ENCODE measurements at regions not wholly inside any gene's neighbourhood (a gene's known extent, or its start where the extent isn't known, plus 50 kb on each side); places are given as distances from the start of the nearest gene placed in this dataset.

GRCh38 chr10:52875336-52875735 lies 102.8 kb upstream of the MBL2 start:
- Histone ChIP-seq H3K27ac (no peak overlapping the region), H3K36me3 (no peaks in the 10 kb centered on the region), H3K4me1 (no peaks in the 10 kb centered on the region), H3K9me3 (no peaks in the 10 kb centered on the region), H3K4me3 (no peak overlapping the region), H3K27me3 (no peaks in the 10 kb centered on the region)
- TF ChIP-seq POLR2A (IDR thresholded peaks at IDR 0.05) = no peak
- TF ChIP-seq, protein P1, sequence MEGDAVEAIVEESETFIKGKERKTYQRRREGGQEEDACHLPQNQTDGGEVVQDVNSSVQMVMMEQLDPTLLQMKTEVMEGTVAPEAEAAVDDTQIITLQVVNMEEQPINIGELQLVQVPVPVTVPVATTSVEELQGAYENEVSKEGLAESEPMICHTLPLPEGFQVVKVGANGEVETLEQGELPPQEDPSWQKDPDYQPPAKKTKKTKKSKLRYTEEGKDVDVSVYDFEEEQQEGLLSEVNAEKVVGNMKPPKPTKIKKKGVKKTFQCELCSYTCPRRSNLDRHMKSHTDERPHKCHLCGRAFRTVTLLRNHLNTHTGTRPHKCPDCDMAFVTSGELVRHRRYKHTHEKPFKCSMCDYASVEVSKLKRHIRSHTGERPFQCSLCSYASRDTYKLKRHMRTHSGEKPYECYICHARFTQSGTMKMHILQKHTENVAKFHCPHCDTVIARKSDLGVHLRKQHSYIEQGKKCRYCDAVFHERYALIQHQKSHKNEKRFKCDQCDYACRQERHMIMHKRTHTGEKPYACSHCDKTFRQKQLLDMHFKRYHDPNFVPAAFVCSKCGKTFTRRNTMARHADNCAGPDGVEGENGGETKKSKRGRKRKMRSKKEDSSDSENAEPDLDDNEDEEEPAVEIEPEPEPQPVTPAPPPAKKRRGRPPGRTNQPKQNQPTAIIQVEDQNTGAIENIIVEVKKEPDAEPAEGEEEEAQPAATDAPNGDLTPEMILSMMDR (IDR thresholded peaks at IDR 0.05 in 4 of 5, conservative IDR thresholded peaks at IDR 0.05 in 1 of 5) = no peak
- intact Hi-C loops (cut with DNase I; ENCODE audit: low total_unique reads) = no loop called here
- DNase-seq (no peak), ATAC-seq (no peak)
- in situ Hi-C loops (cut with MboI; ENCODE audit: low sequenced_read_pairs in 4 of 4) = no loop called here

DNA sequence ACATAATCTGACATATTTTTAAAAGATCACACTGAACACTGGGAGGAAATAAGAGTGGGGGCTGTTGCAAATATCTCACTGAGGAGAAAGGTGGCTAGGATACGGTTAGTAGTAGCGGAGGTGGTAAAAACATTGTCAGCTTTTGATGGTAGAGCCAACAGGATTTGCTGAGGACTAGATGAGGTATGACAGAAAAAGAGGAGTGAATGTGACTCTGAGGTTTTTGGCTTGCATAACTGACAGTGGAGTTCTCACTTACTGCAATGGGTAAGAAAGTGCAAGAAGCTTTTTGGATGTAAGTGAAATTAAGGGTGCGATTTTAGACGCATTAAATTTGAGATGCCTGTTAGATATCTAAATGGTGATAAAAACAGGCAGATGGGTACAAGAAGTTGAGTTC lies 102.0 kb upstream of the MBL2 start:
- H3K9me3 ChIP-seq = no peaks in the 10 kb centered on the region
- H3K4me3 ChIP-seq = no peak overlapping the region
- H3K4me1 ChIP-seq = no peaks in the 10 kb centered on the region
- DNase-seq (no peak), ATAC-seq (no peak)
- H3K36me3 ChIP-seq = no peaks in the 10 kb centered on the region
- no peak for TF ChIP-seq POLR2A (IDR thresholded peaks at IDR 0.05)
- TF ChIP-seq, protein P1 (IDR thresholded peaks at IDR 0.05 in 4 of 5, conservative IDR thresholded peaks at IDR 0.05 in 1 of 5) = no peak
- no peak overlapping the region for H3K27ac ChIP-seq
- intact Hi-C loops (cut with DNase I; ENCODE audit: low total_unique reads) (no loop called here), in situ Hi-C loops (cut with MboI; ENCODE audit: low sequenced_read_pairs in 4 of 4) (no loop called here)
- no peaks in the 10 kb centered on the region for H3K27me3 ChIP-seq

GRCh38 chr10:52871191-52871843 lies 98.7 kb upstream of the MBL2 start:
- Histone ChIP-seq H3K27ac (no peak overlapping the region), H3K27me3 (no peaks in the 10 kb centered on the region), H3K36me3 (no peaks in the 10 kb centered on the region), H3K4me1 (no peaks in the 10 kb centered on the region), H3K4me3 (no peak overlapping the region), H3K9me3 (no peaks in the 10 kb centered on the region)
- in situ Hi-C loops (cut with MboI; ENCODE audit: low sequenced_read_pairs in 4 of 4) = no loop called here
- no peak for DNase-seq
- TF ChIP-seq, protein P1 (IDR thresholded peaks at IDR 0.05 in 4 of 5, conservative IDR thresholded peaks at IDR 0.05 in 1 of 5) = no peak
- no peak for TF ChIP-seq POLR2A (IDR thresholded peaks at IDR 0.05)
- no peak for ATAC-seq
- intact Hi-C loops (cut with DNase I; ENCODE audit: low total_unique reads) = no loop called here

DNA sequence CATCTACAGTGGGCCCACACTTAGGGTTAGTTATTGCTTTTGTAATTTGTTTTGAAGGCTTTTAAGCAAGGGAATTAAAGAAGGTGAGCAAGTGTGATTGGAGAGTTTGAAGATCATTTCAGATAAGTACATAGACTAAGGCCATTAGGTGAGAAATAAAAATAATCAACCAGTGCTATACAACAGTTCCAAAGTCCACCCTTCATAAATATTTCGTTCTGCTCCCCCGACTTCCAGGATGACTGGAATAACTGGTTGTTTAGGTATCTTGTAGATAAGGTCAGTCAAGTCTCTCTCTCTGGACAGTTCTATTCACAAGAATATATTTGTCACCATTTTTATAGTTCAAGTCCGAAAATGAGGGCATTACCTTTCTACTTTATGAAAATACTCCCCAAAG lies 98.0 kb upstream of the MBL2 start:
- in situ Hi-C loops (cut with MboI; ENCODE audit: low sequenced_read_pairs in 4 of 4) = no loop called here
- Histone ChIP-seq H3K4me3 (no peak overlapping the region), H3K4me1 (no peaks in the 10 kb centered on the region), H3K36me3 (no peaks in the 10 kb centered on the region), H3K27me3 (no peaks in the 10 kb centered on the region), H3K27ac (no peak overlapping the region), H3K9me3 (no peaks in the 10 kb centered on the region)
- TF ChIP-seq, protein P1 (IDR thresholded peaks at IDR 0.05 in 4 of 5, conservative IDR thresholded peaks at IDR 0.05 in 1 of 5) = no peak
- TF ChIP-seq POLR2A (IDR thresholded peaks at IDR 0.05) = no peak
- intact Hi-C loops (cut with DNase I; ENCODE audit: low total_unique reads) = no loop called here
- DNase-seq (no peak), ATAC-seq (no peak)

DNA sequence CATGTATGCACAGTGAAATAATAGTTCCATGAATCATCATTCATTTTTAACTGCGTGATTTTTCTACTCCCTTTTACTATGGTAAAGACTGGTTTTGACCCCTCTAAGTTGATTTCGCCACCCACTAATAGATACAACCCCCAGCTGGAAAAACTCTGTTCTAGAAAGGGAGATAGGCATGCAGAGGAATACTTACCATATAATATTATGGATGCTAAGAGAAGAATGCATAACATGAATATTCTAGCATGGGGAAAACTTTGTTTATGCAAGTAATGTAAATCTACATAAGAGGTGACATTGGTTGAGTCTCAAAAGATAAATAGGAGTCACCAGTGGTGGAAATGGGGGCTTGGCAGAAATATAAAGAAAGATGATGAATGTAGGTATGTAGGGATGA lies 97.3 kb upstream of the MBL2 start:
- Histone ChIP-seq H3K36me3 (no peaks in the 10 kb centered on the region), H3K9me3 (no peaks in the 10 kb centered on the region), H3K4me3 (no peak overlapping the region), H3K27me3 (no peaks in the 10 kb centered on the region), H3K27ac (no peak overlapping the region), H3K4me1 (no peaks in the 10 kb centered on the region)
- intact Hi-C loops (cut with DNase I; ENCODE audit: low total_unique reads) (no loop called here), in situ Hi-C loops (cut with MboI; ENCODE audit: low sequenced_read_pairs in 4 of 4) (no loop called here)
- ATAC-seq (no peak), DNase-seq (no peak)
- TF ChIP-seq, protein P1 (IDR thresholded peaks at IDR 0.05 in 4 of 5, conservative IDR thresholded peaks at IDR 0.05 in 1 of 5) = no peak
- no peak for TF ChIP-seq POLR2A (IDR thresholded peaks at IDR 0.05)
